ENCODE measurements at regions not wholly inside any gene's neighbourhood (a gene's known extent, or its start where the extent isn't known, plus 50 kb on each side); places are given as distances from the start of the nearest gene placed in this dataset.

- no peak for TF ChIP-seq POLR2A (IDR thresholded peaks at IDR 0.05)
- no peak for TF ChIP-seq CTCF (IDR thresholded peaks at IDR 0.05)
Measured at GRCh38 chr18:77597726-77598125, 348.1 kb downstream of the GALR1 start.

Data from heart left ventricle (tissue), 13 donors.